GM04504 (cell line): ENCODE measurements at regions not wholly inside any gene's neighbourhood (a gene's known extent, or its start where the extent isn't known, plus 50 kb on each side); places are given as distances from the start of the nearest gene placed in this dataset.

Experiments
- DNase-seq: peaks from one replicate; pipeline ENCODE4 v3.0.0-alpha.2; 2012; ENCODE audit warnings: low read depth

GRCh38 chr10:107809889-107810288, 645.4 kb upstream of the SORCS1 start:
- DNase-seq = no peak

GRCh38 chr10:107807836-107808235, 643.3 kb upstream of the SORCS1 start:
- no peak for DNase-seq

GRCh38 chr10:107806026-107806425, 641.5 kb upstream of the SORCS1 start:
- DNase-seq = no peak

GRCh38 chr10:107803546-107803945, 639.0 kb upstream of the SORCS1 start:
- DNase-seq = no peak

GRCh38 chr10:107800061-107800460, 635.6 kb upstream of the SORCS1 start:
- no peak for DNase-seq

GRCh38 chr10:107790271-107790670, 625.8 kb upstream of the SORCS1 start:
- no peak for DNase-seq

GRCh38 chr10:107771066-107771465, 606.6 kb upstream of the SORCS1 start:
- DNase-seq = no peak

- DNase-seq = no peak
Measured at GRCh38 chr10:107767185-107767584, 602.7 kb upstream of the SORCS1 start.

GRCh38 chr10:107754814-107755213, 590.3 kb upstream of the SORCS1 start:
- no peak for DNase-seq

GRCh38 chr10:107749235-107749634, 584.7 kb upstream of the SORCS1 start:
- no peak for DNase-seq

- no peak for DNase-seq
Measured at GRCh38 chr10:107747851-107748250, 583.3 kb upstream of the SORCS1 start.

- DNase-seq = no peak
Measured at GRCh38 chr10:107741971-107742370, 577.5 kb upstream of the SORCS1 start.

GRCh38 chr10:107740962-107741690, 576.6 kb upstream of the SORCS1 start:
- DNase-seq = no peak

- DNase-seq = no peak
Measured at GRCh38 chr10:107739951-107740350, 575.4 kb upstream of the SORCS1 start.

- DNase-seq = peak; percentile 33
Measured at GRCh38 chr10:107733328-107734130, 569.0 kb upstream of the SORCS1 start.

GRCh38 chr10:107732045-107732444, 567.5 kb upstream of the SORCS1 start:
- DNase-seq = no peak

GRCh38 chr10:107728807-107729206, 564.3 kb upstream of the SORCS1 start:
- DNase-seq = no peak

GRCh38 chr10:107727767-107728317, 563.3 kb upstream of the SORCS1 start:
- peak; percentile 28 for DNase-seq

GRCh38 chr10:107718864-107719263, 554.4 kb upstream of the SORCS1 start:
- no peak for DNase-seq

- DNase-seq = no peak
Measured at GRCh38 chr10:107717046-107717445, 552.5 kb upstream of the SORCS1 start.

- DNase-seq = no peak
Measured at GRCh38 chr10:107715565-107715964, 551.1 kb upstream of the SORCS1 start.

- no peak for DNase-seq
Measured at GRCh38 chr10:107708981-107709380, 544.5 kb upstream of the SORCS1 start.

GRCh38 chr10:107706096-107706725, 541.7 kb upstream of the SORCS1 start:
- no peak for DNase-seq
